Skeletal muscle cell (primary cell): ENCODE measurements at regions not wholly inside any gene's neighbourhood (a gene's known extent, or its start where the extent isn't known, plus 50 kb on each side); places are given as distances from the start of the nearest gene placed in this dataset.
"Not testable (repeated sequence)": the region's sequence is repeated elsewhere in the genome, so short reads cannot be mapped to it uniquely, and the experiment has no call there.

Experiments
- DNase-seq: peaks from one replicate; pipeline ENCODE4 v3.0.0-alpha.2; 2010; ENCODE audit warnings: low read depth
- H3K4me3 ChIP-seq: 2 replicates; pipeline ENCODE4 v1.5.1; 2011; ENCODE audit warnings: low read depth, mild to moderate bottlenecking, control low read depth, low read length, moderate library complexity

GRCh38 chr20:51970858-51971257 is 168.5 kb upstream of the SALL4 start:
- H3K4me3 ChIP-seq, result no peak overlapping the region
- DNase-seq, result no peak

GRCh38 chr20:51969191-51969590 is 166.9 kb upstream of the SALL4 start:
- H3K4me3 ChIP-seq, result no peak overlapping the region
- DNase-seq, result no peak

GRCh38 chr20:51968151-51968550 is 165.8 kb upstream of the SALL4 start:
- DNase-seq, result no peak
- H3K4me3 ChIP-seq, result no peak overlapping the region

- no peak for DNase-seq
- H3K4me3 ChIP-seq, result no peak overlapping the region
Measured at GRCh38 chr20:51966296-51966971, 164.1 kb upstream of the SALL4 start.

GRCh38 chr20:51961964-51962761 is 159.8 kb upstream of the SALL4 start:
- no peak overlapping the region for H3K4me3 ChIP-seq
- no peak for DNase-seq

GRCh38 chr20:51960047-51960675 is 157.8 kb upstream of the SALL4 start:
- H3K4me3 ChIP-seq, result no peak overlapping the region
- DNase-seq, result no peak

- DNase-seq, result no peak
- no peak overlapping the region for H3K4me3 ChIP-seq
Measured at GRCh38 chr20:51959066-51959542, 156.8 kb upstream of the SALL4 start.

- DNase-seq, result no peak
Measured at GRCh38 chr20:51958099-51959065, 156.1 kb upstream of the SALL4 start.

GRCh38 chr20:51955756-51956155 is 153.4 kb upstream of the SALL4 start:
- H3K4me3 ChIP-seq, result no peak overlapping the region
- DNase-seq, result no peak

More at GRCh38 chr20:51958099-51959065, 156.1 kb upstream of the SALL4 start:
- no peak overlapping the region for H3K4me3 ChIP-seq

GRCh38 chr20:51953731-51954340 is 151.5 kb upstream of the SALL4 start:
- DNase-seq, result no peak
- no peak overlapping the region for H3K4me3 ChIP-seq

GRCh38 chr20:51950926-51951325 is 148.6 kb upstream of the SALL4 start:
- no peak for DNase-seq
- no peak overlapping the region for H3K4me3 ChIP-seq

GRCh38 chr20:51946586-51946985 is 144.3 kb upstream of the SALL4 start:
- DNase-seq, result no peak
- H3K4me3 ChIP-seq, result no peak overlapping the region

GRCh38 chr20:51945881-51946280 is 143.6 kb upstream of the SALL4 start:
- H3K4me3 ChIP-seq, result no peak overlapping the region
- no peak for DNase-seq

- no peak overlapping the region for H3K4me3 ChIP-seq
- no peak for DNase-seq
Measured at GRCh38 chr20:51945177-51945576, 142.9 kb upstream of the SALL4 start.

GRCh38 chr20:51943761-51944160 is 141.4 kb upstream of the SALL4 start:
- no peak overlapping the region for H3K4me3 ChIP-seq
- no peak for DNase-seq

GRCh38 chr20:51943326-51943725 is 141.0 kb upstream of the SALL4 start:
- not testable (repeated sequence) for H3K4me3 ChIP-seq, DNase-seq

- no peak overlapping the region for H3K4me3 ChIP-seq
- no peak for DNase-seq
Measured at GRCh38 chr20:51941503-51941902, 139.2 kb upstream of the SALL4 start.

- DNase-seq, result no peak
- H3K4me3 ChIP-seq, result no peak overlapping the region
Measured at GRCh38 chr20:51939259-51939585, 136.9 kb upstream of the SALL4 start.
